Ovary (tissue), 3 donors: ENCODE measurements at regions not wholly inside any gene's neighbourhood (a gene's known extent, or its start where the extent isn't known, plus 50 kb on each side); places are given as distances from the start of the nearest gene placed in this dataset.

Source experiments
- CTCF ChIP-seq, 3 donors: fragments of 450-650 bp in 2 of 3; fragments of 200-600 bp in 1 of 3; IDR thresholded peaks; one replicate each; pipeline versions ENCODE4 v1.5.1 to v1.8.0; 2016 to 2022; ENCODE audit warnings: antibody characterized with exemption in 3 of 3, mild to moderate bottlenecking in 1 of 3
- EP300 ChIP-seq: sonication (generic); formaldehyde crosslinking; IDR thresholded peaks from one replicate; pipeline ENCODE4 v1.6.1; 2017; ENCODE audit warnings: antibody characterized with exemption
- POLR2A ChIP-seq: fragments of 450-650 bp; IDR thresholded peaks from one replicate; pipeline ENCODE4 v1.6.1; 2017; ENCODE audit warnings: antibody characterized with exemption, mild to moderate bottlenecking, moderate library complexity
- donor health status: DM: no; HTN: no; CAD: no.

DNA sequence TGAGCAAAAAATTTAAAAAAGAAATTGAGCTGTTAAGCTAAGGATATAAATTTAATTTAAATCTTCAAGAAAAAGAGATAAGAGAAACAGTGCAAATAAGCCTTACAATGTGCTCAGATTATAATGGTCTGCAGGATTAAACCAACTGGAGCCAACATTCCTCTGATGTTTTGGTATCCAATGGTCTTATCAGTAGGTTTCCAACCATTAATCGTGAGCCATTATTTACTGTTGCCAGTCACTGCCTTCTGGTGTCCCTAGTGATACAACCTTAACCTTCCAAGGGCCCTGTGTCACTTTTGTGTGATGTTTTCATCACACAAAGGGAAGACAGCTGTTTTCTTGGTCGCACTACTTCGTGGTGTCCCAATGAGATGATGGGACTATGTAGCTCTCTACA is 134.5 kb upstream of the CTAGE1 start:
- TF ChIP-seq CTCF (IDR thresholded peaks at IDR 0.05): no peak
- no peak for TF ChIP-seq POLR2A
- no peak for TF ChIP-seq EP300
